ENCODE measurements at regions not wholly inside any gene's neighbourhood (a gene's known extent, or its start where the extent isn't known, plus 50 kb on each side); places are given as distances from the start of the nearest gene placed in this dataset.

DNA sequence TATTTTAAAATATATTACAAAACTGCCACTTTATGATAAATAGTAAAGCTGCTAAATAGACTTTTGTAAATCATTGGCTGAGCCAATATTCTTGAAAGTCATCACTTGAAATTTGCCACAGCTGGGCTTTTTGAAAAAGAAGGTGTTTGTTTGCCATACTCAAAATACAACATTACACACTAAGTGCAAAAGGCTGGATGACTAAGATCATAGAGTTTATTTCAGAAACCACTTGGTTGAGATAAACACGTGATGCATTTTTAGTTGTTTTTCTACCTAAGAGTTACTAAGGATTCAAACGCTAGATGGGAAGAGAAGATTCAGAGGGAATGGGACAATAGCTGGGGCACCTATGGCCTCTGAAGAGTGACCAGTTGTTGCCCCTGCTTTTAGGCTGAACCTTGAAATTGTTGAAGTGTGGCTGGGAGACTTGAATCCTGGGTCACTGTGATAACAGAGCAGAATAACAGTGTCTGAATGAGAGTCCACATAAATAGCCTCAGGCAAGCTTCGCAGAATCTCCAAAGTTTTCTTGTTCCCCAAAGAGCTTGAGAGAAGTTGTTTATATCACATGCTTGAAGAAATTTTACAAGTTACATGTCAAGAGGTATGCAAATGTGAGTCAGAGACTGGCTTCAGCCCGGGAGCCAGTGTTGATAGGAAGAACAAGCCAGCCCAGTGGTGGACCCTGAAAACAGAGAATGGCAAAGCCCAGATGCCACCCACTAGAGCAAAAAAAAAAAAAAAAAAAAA is 409.8 kb downstream of the GPD2 start:
- Histone ChIP-seq H3K9me3 (no peaks in the 10 kb centered on the region), H3K36me3 (ENCODE audit: low read depth) (no peaks in the 10 kb centered on the region), H3K4me1 (ENCODE audit: low read depth) (no peaks in the 10 kb centered on the region), H3K4me3 (no peak overlapping the region)
- no peak for ATAC-seq
- intact Hi-C loops (cut with DNase I, micrococcal nuclease): no loop called here
- DNase-seq: no peak
- TF ChIP-seq, protein P1, sequence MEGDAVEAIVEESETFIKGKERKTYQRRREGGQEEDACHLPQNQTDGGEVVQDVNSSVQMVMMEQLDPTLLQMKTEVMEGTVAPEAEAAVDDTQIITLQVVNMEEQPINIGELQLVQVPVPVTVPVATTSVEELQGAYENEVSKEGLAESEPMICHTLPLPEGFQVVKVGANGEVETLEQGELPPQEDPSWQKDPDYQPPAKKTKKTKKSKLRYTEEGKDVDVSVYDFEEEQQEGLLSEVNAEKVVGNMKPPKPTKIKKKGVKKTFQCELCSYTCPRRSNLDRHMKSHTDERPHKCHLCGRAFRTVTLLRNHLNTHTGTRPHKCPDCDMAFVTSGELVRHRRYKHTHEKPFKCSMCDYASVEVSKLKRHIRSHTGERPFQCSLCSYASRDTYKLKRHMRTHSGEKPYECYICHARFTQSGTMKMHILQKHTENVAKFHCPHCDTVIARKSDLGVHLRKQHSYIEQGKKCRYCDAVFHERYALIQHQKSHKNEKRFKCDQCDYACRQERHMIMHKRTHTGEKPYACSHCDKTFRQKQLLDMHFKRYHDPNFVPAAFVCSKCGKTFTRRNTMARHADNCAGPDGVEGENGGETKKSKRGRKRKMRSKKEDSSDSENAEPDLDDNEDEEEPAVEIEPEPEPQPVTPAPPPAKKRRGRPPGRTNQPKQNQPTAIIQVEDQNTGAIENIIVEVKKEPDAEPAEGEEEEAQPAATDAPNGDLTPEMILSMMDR (IDR thresholded peaks at IDR 0.05): no peak

DNA sequence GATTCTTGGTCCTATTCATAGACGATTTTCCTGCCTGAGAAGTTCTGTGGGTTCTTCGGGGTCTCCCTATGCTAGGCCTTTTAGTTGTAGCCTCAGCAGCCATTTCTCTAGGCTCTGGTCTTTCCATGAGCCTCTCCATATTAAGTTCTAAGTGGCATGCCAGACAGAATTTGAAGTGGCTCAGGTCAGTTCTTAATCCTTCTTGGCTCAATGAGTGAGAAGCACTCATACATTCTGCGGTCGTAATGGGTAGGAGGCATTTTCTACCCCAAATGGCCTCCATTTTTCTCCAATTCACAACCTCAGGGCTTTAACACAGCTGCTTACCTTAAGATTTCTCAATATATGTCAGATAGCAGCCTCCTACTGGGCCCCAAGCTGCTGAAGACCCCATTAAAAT is 405.3 kb upstream of the GALNT5 start:
- Histone ChIP-seq H3K4me1 (ENCODE audit: low read depth) (no peaks in the 10 kb centered on the region), H3K4me3 (no peak overlapping the region), H3K36me3 (ENCODE audit: low read depth) (no peaks in the 10 kb centered on the region), H3K9me3 (no peaks in the 10 kb centered on the region)
- intact Hi-C loops (cut with DNase I, micrococcal nuclease): no loop called here
- ATAC-seq: no peak
- no peak for DNase-seq
- TF ChIP-seq, protein P1 (IDR thresholded peaks at IDR 0.05): no peak

DNA sequence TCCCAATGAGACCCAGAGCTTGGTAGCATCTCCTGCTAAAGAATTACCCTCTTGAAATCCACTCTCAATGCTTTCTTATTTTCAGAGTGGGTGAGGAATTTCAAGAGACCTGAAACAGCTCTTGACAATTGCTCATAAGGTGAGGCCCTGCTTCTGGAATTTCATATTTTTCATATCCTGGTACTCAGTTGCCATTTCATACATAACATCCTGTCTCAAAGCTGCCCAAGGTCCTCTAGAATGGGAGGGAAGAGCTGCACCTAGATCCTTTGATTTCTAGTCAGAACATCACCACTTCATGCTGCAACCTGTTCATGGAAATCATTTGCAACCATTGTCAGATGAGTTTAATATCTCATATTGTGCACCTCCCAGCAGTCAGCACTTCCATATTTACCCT is 404.8 kb upstream of the GALNT5 start:
- DNase-seq (no peak), ATAC-seq (no peak)
- TF ChIP-seq, protein P1 (IDR thresholded peaks at IDR 0.05): no peak
- Histone ChIP-seq H3K4me1 (ENCODE audit: low read depth) (no peaks in the 10 kb centered on the region), H3K9me3 (no peaks in the 10 kb centered on the region), H3K36me3 (ENCODE audit: low read depth) (no peaks in the 10 kb centered on the region), H3K4me3 (no peak overlapping the region)
- intact Hi-C loops (cut with DNase I, micrococcal nuclease): no loop called here

DNA sequence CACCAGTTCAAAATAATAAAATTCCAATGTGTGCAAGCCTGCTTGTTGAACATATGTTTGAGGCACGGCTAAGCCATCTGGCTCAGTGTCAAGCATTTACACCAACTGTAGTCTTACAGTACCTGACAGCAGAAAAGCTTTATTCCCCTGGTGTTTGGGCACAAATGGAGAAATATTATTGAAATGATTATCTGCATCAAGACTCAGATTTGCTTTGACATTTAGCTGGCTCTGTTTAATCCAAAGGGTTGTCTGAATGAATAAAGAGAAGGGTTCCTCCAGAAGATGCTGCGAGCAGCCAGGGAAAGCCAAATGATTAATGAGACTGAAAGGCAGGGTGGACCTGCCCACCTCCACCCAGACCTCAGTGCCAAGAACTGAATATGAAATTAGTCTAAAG is 393.2 kb upstream of the GALNT5 start:
- ATAC-seq (no peak), DNase-seq (no peak)
- Histone ChIP-seq H3K4me1 (ENCODE audit: low read depth) (no peaks in the 10 kb centered on the region), H3K9me3 (no peaks in the 10 kb centered on the region), H3K4me3 (no peak overlapping the region), H3K36me3 (ENCODE audit: low read depth) (no peaks in the 10 kb centered on the region)
- TF ChIP-seq, protein P1 (IDR thresholded peaks at IDR 0.05): no peak
- intact Hi-C loops (cut with DNase I, micrococcal nuclease): no loop called here

DNA sequence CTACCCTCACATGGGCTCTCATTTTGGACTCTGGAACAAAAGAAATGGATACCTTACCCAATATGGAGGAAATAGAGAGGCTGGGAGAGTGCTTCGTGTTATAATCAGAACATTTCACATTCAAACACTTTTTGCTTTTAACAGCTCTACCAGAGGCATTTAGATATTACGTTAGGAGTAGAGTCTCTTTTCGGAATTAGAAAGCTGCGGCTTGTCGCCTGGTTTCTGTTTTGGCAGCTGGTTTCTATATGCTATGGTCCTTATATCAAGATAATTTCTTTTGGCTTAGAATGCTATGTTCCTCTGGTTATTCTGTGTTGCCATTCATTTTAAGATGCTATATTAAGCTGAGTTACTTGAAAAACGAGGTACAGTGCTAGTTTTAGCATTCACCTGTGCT is 392.8 kb upstream of the GALNT5 start:
- TF ChIP-seq, protein P1 (IDR thresholded peaks at IDR 0.05): no peak
- no peaks in the 10 kb centered on the region for H3K9me3 ChIP-seq
- intact Hi-C loops (cut with DNase I, micrococcal nuclease): no loop called here
- ATAC-seq (no peak), DNase-seq (no peak)
- no peaks in the 10 kb centered on the region for H3K36me3 ChIP-seq (ENCODE audit: low read depth)
- no peak overlapping the region for H3K4me3 ChIP-seq
- no peaks in the 10 kb centered on the region for H3K4me1 ChIP-seq (ENCODE audit: low read depth)

DNA sequence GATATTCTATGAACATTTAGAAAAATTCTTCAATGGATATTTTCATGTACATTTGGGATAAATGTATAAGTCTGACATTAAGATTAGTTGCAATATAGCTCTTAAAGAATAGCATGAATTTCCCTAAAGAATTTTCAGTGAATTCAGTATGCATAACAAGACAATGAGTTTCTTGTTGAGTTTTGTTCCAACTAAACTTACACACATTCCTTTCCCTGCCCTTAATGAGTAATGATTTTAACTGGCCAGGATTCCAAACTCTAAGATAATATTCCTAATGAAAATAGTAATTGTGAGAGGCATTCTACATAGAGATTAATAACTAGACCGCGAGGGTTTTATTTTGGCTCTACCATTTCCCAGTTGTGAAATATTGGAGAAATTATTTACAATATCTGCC is 390.3 kb upstream of the GALNT5 start:
- H3K4me3 ChIP-seq: no peak overlapping the region
- no peaks in the 10 kb centered on the region for H3K9me3 ChIP-seq
- TF ChIP-seq, protein P1 (IDR thresholded peaks at IDR 0.05): no peak
- H3K4me1 ChIP-seq (ENCODE audit: low read depth): no peaks in the 10 kb centered on the region
- H3K36me3 ChIP-seq (ENCODE audit: low read depth): no peaks in the 10 kb centered on the region
- intact Hi-C loops (cut with DNase I, micrococcal nuclease): no loop called here
- ATAC-seq (no peak), DNase-seq (no peak)
